ENCODE measurements at regions not wholly inside any gene's neighbourhood (a gene's known extent, or its start where the extent isn't known, plus 50 kb on each side); places are given as distances from the start of the nearest gene placed in this dataset.

- Histone ChIP-seq H4K20me1 (ENCODE audit: insufficient read depth, low read length) (no peaks in the 10 kb centered on the region), H3K27ac (ENCODE audit: low read length) (no peak overlapping the region), H3K36me3 (replicated peaks; ENCODE audit: low read depth, low read length) (no peaks in the 10 kb centered on the region), H3K4me3 (ENCODE audit: low read length) (no peak overlapping the region), H3K4me1 (ENCODE audit: low read length) (no peaks in the 10 kb centered on the region), H3K9me3 (ENCODE audit: insufficient read depth, low read length) (no peaks in the 10 kb centered on the region), H2AFZ (ENCODE audit: low read depth, low read length) (no peak overlapping the region), H3K4me2 (ENCODE audit: low read length) (no peak overlapping the region), H3K27me3 (ENCODE audit: low read depth, low read length) (no peaks in the 10 kb centered on the region), H3K79me2 (ENCODE audit: low read length) (no peaks in the 10 kb centered on the region), H3K9ac (ENCODE audit: low read length) (no peak overlapping the region)
- TF ChIP-seq CTCF (IDR thresholded peaks at IDR 0.05; ENCODE audit: low read depth, low read length) = no peak
- TF ChIP-seq EZH2phosphoT487 (IDR thresholded peaks at IDR 0.05; ENCODE audit: low read depth) = no peak
These were observed 98.4 kb upstream of the MANEA start for GRCh38 chr6:95478941-95479340.

GRCh38 chr6:95487817-95488216 is 89.5 kb upstream of the MANEA start:
- no peaks in the 10 kb centered on the region for H4K20me1 ChIP-seq (ENCODE audit: insufficient read depth, low read length)
- no peaks in the 10 kb centered on the region for H3K9me3 ChIP-seq (ENCODE audit: insufficient read depth, low read length)
- H3K4me3 ChIP-seq (ENCODE audit: low read length) = no peak overlapping the region
- TF ChIP-seq CTCF (IDR thresholded peaks at IDR 0.05; ENCODE audit: low read depth, low read length) (no peak), EZH2phosphoT487 (IDR thresholded peaks at IDR 0.05; ENCODE audit: low read depth) (no peak)
- no peak overlapping the region for H3K4me2 ChIP-seq (ENCODE audit: low read length)
- no peak overlapping the region for H3K9ac ChIP-seq (ENCODE audit: low read length)
- H3K79me2 ChIP-seq (ENCODE audit: low read length) = no peaks in the 10 kb centered on the region
- H2AFZ ChIP-seq (ENCODE audit: low read depth, low read length) = no peak overlapping the region
- H3K36me3 ChIP-seq (replicated peaks; ENCODE audit: low read depth, low read length) = no peaks in the 10 kb centered on the region
- H3K27me3 ChIP-seq (ENCODE audit: low read depth, low read length) = no peaks in the 10 kb centered on the region
- no peak overlapping the region for H3K27ac ChIP-seq (ENCODE audit: low read length)
- H3K4me1 ChIP-seq (ENCODE audit: low read length) = peaks cover 2% of the 10 kb centered on the region; the same call in 1 of the 2 replicates

GRCh38 chr6:95489185-95489863 is 88.0 kb upstream of the MANEA start:
- Histone ChIP-seq H3K79me2 (ENCODE audit: low read length) (no peaks in the 10 kb centered on the region), H3K27me3 (ENCODE audit: low read depth, low read length) (no peaks in the 10 kb centered on the region), H3K9me3 (ENCODE audit: insufficient read depth, low read length) (no peaks in the 10 kb centered on the region), H3K4me1 (ENCODE audit: low read length) (peaks cover 2% of the 10 kb centered on the region; the same call in 1 of the 2 replicates), H3K9ac (ENCODE audit: low read length) (no peak overlapping the region), H3K36me3 (replicated peaks; ENCODE audit: low read depth, low read length) (no peaks in the 10 kb centered on the region), H3K4me3 (ENCODE audit: low read length) (no peak overlapping the region), H4K20me1 (ENCODE audit: insufficient read depth, low read length) (no peaks in the 10 kb centered on the region), H2AFZ (ENCODE audit: low read depth, low read length) (no peak overlapping the region), H3K27ac (ENCODE audit: low read length) (no peak overlapping the region), H3K4me2 (ENCODE audit: low read length) (no peak overlapping the region)
- TF ChIP-seq EZH2phosphoT487 (IDR thresholded peaks at IDR 0.05; ENCODE audit: low read depth) = no peak
- no peak for TF ChIP-seq CTCF (IDR thresholded peaks at IDR 0.05; ENCODE audit: low read depth, low read length)

- Histone ChIP-seq H3K27ac (ENCODE audit: low read length) (no peak overlapping the region), H3K36me3 (replicated peaks; ENCODE audit: low read depth, low read length) (no peaks in the 10 kb centered on the region), H3K9ac (ENCODE audit: low read length) (no peak overlapping the region), H3K9me3 (ENCODE audit: insufficient read depth, low read length) (no peaks in the 10 kb centered on the region), H3K4me1 (ENCODE audit: low read length) (no peaks in the 10 kb centered on the region), H3K27me3 (ENCODE audit: low read depth, low read length) (no peaks in the 10 kb centered on the region), H4K20me1 (ENCODE audit: insufficient read depth, low read length) (no peaks in the 10 kb centered on the region), H3K79me2 (ENCODE audit: low read length) (no peaks in the 10 kb centered on the region), H2AFZ (ENCODE audit: low read depth, low read length) (no peak overlapping the region), H3K4me3 (ENCODE audit: low read length) (no peak overlapping the region), H3K4me2 (ENCODE audit: low read length) (no peak overlapping the region)
- TF ChIP-seq EZH2phosphoT487 (IDR thresholded peaks at IDR 0.05; ENCODE audit: low read depth) = no peak
- TF ChIP-seq CTCF (IDR thresholded peaks at IDR 0.05; ENCODE audit: low read depth, low read length) = no peak
These were observed 80.4 kb upstream of the MANEA start for GRCh38 chr6:95496769-95497426.
